H1 (cell line): ENCODE measurements at regions not wholly inside any gene's neighbourhood (a gene's known extent, or its start where the extent isn't known, plus 50 kb on each side); places are given as distances from the start of the nearest gene placed in this dataset.

Experiments
- CTCF ChIA-PET: fragments of 300-600 bp; sonication (Branson Sonifier 250); formaldehyde crosslinking; loops from one replicate; lab custom pipeline; 2021; ENCODE audit not compliant: partially characterized antibody; lab: Charles Lee
- POLR2A ChIA-PET: fragments of 300-600 bp; sonication (Branson Sonifier 250); formaldehyde crosslinking; loops from one replicate; lab custom pipeline; 2021; ENCODE audit warnings: inconsistent platforms; ENCODE audit not compliant: partially characterized antibody; lab: Charles Lee
- DNase-seq, 2 experiments: peaks; one replicate each; pipeline versions ENCODE4 v3.0.0 to v3.0.0-alpha.2; 2010 to 2022; ENCODE audit warnings: low spot score in 2 of 2, low read depth in 1 of 2, mixed read lengths in 1 of 2
- FAIRE-seq: peaks from 2 replicates; lab custom pipeline; 2011; peaks lifted over from hg19 to GRCh38; lab: Jason Lieb, UNC
- H2AFZ ChIP-seq: 2 replicates; pipeline ENCODE4 v1.8.1; 2012; ENCODE audit warnings: low read length, inconsistent platforms
- H2AK5ac ChIP-seq: 2 replicates; pipeline ENCODE4 v1.6.1; 2013; ENCODE audit warnings: low read depth, low read length
- H2BK120ac ChIP-seq: replicated peaks from 2 replicates; pipeline ENCODE3; 2013; ENCODE audit warnings: low read depth, low read length, inconsistent platforms
- H2BK12ac ChIP-seq: 2 replicates; pipeline ENCODE4 v1.6.1; 2013; ENCODE audit warnings: low read depth, low read length
- H2BK15ac ChIP-seq: 2 replicates; pipeline ENCODE4 v1.6.1; 2013; ENCODE audit warnings: low read length
- H2BK20ac ChIP-seq: 2 replicates; pipeline ENCODE4 v1.6.1; 2013; ENCODE audit warnings: low read length
- H2BK5ac ChIP-seq: 2 replicates; pipeline ENCODE4 v1.6.1; 2013; ENCODE audit warnings: low read depth, low read length
- H3K14ac ChIP-seq: 2 replicates; pipeline ENCODE4 v1.6.1; 2013; ENCODE audit warnings: inconsistent platforms; ENCODE audit not compliant: insufficient read length
- H3K18ac ChIP-seq: 2 replicates; pipeline ENCODE4 v1.6.1; 2013; ENCODE audit warnings: low read length; ENCODE audit errors: extremely low read depth
- H3K23ac ChIP-seq: 2 replicates; pipeline ENCODE4 v1.6.1; 2013; ENCODE audit warnings: inconsistent platforms; ENCODE audit not compliant: insufficient read length
- H3K23me2 ChIP-seq: 2 replicates; pipeline ENCODE4 v1.6.1; 2013; ENCODE audit warnings: low read depth, low read length
- H3K27ac ChIP-seq: 2 replicates; pipeline ENCODE4 v1.6.1; 2011; ENCODE audit warnings: low read depth, low read length, inconsistent platforms
- H3K27me3 ChIP-seq, 4 experiments: replicated peaks in 1 of 4; 1 replicate in 1 of 4; 2 replicates in 3 of 4; pipeline versions ENCODE4 v1.6.1 to v1.8.1; 2011 to 2013; ENCODE audit warnings: low read length in 3 of 4, mild to moderate bottlenecking in 3 of 4, inconsistent platforms in 2 of 4, mixed read lengths in 2 of 4, moderate library complexity in 1 of 4; ENCODE audit not compliant: control insufficient read depth in 3 of 4, insufficient read depth in 3 of 4; ENCODE audit errors: extremely low read depth in 1 of 4
- H3K36me3 ChIP-seq, 4 experiments: 2 replicates each; pipeline versions ENCODE4 v1.6.1 to v1.8.1; 2011 to 2013; ENCODE audit warnings: mild to moderate bottlenecking in 4 of 4, low read length in 3 of 4, moderate library complexity in 2 of 4, control low read depth in 1 of 4, inconsistent platforms in 1 of 4; ENCODE audit not compliant: insufficient read depth in 4 of 4, control insufficient read depth in 2 of 4
- H3K4ac ChIP-seq: replicated peaks from 2 replicates; pipeline ENCODE3; 2013; ENCODE audit warnings: low read length, low read depth, mixed read lengths, inconsistent platforms; ENCODE audit not compliant: insufficient read length
- H3K4me1 ChIP-seq, 4 experiments: replicated peaks in 1 of 4; 1 replicate in 1 of 4; 2 replicates in 3 of 4; pipeline versions ENCODE4 v1.6.1 to v1.8.1; 2011 to 2013; ENCODE audit warnings: low read length in 3 of 4, inconsistent platforms in 2 of 4, mixed read lengths in 1 of 4; ENCODE audit not compliant: insufficient read depth in 4 of 4, control insufficient read depth in 3 of 4
- H3K4me2 ChIP-seq, 2 experiments: 2 replicates each; pipeline versions ENCODE4 v1.6.1 to v1.8.1; 2011 to 2013; ENCODE audit warnings: low read depth in 2 of 2, low read length in 2 of 2, control low read depth in 1 of 2, inconsistent platforms in 1 of 2, mild to moderate bottlenecking in 1 of 2; ENCODE audit not compliant: insufficient read depth in 1 of 2
- H3K4me3 ChIP-seq, 4 experiments: fragments of 200-600, 300-600 bp in 1 of 4; sonication (generic), shearing (Covaris generic), sonication (Bioruptor Twin) in 1 of 4; 2 replicates each; pipeline versions ENCODE4 v1.5.1 to v1.8.1; 2011 to 2016; ENCODE audit warnings: low read length in 4 of 4, low read depth in 3 of 4, control low read depth in 2 of 4, inconsistent platforms in 2 of 4, mild to moderate bottlenecking in 2 of 4, mixed read lengths in 1 of 4, moderate library complexity in 1 of 4; ENCODE audit not compliant: insufficient read depth in 2 of 4; ENCODE audit errors: extremely low read depth in 1 of 4
- H3K56ac ChIP-seq: replicated peaks from 2 replicates; pipeline ENCODE3; 2013; ENCODE audit warnings: low read depth, mild to moderate bottlenecking, mixed read lengths, low read length, inconsistent platforms; ENCODE audit not compliant: insufficient read length
- H3K79me1 ChIP-seq: 2 replicates; pipeline ENCODE4 v1.6.1; 2013; ENCODE audit warnings: low read depth, low read length, control low read depth
- H3K79me2 ChIP-seq, 2 experiments: 2 replicates each; pipeline versions ENCODE4 v1.6.1 to v1.8.1; 2012 to 2013; ENCODE audit warnings: low read length in 2 of 2, mild to moderate bottlenecking in 2 of 2, inconsistent platforms in 1 of 2; ENCODE audit not compliant: insufficient read depth in 2 of 2, control insufficient read depth in 1 of 2
- H3K9ac ChIP-seq, 4 experiments: replicated peaks in 1 of 4; 1 replicate in 1 of 4; 2 replicates in 3 of 4; pipeline versions ENCODE4 v1.6.1 to v1.8.1; 2011 to 2013; ENCODE audit warnings: low read depth in 3 of 4, low read length in 3 of 4, control low read depth in 2 of 4, mild to moderate bottlenecking in 2 of 4, moderate library complexity in 2 of 4, inconsistent platforms in 1 of 4; ENCODE audit errors: extremely low read depth in 1 of 4
- H3K9me3 ChIP-seq, 2 experiments: 2 replicates each; pipeline versions ENCODE4 v1.6.1 to v1.8.1; 2012 to 2013; ENCODE audit warnings: mild to moderate bottlenecking in 2 of 2, moderate library complexity in 2 of 2, control low read depth in 1 of 2, inconsistent platforms in 1 of 2, low read depth in 1 of 2, low read length in 1 of 2, mixed read lengths in 1 of 2; ENCODE audit not compliant: insufficient read depth in 2 of 2
- H4K20me1 ChIP-seq, 2 experiments: replicated peaks in 1 of 2; 2 replicates each; pipeline versions ENCODE3 to v1.8.1; 2011 to 2013; ENCODE audit warnings: inconsistent platforms in 2 of 2, low read length in 2 of 2, mild to moderate bottlenecking in 1 of 2; ENCODE audit not compliant: insufficient read depth in 2 of 2, control insufficient read depth in 1 of 2
- H4K5ac ChIP-seq: 2 replicates; pipeline ENCODE4 v1.6.1; 2013; ENCODE audit warnings: low read length, low read depth, mixed read lengths, inconsistent platforms; ENCODE audit not compliant: insufficient read length
- H4K8ac ChIP-seq: 2 replicates; pipeline ENCODE4 v1.8.0; 2013; ENCODE audit warnings: mild to moderate bottlenecking, moderate library complexity, low read length, inconsistent platforms; ENCODE audit not compliant: insufficient read depth; ENCODE audit errors: extremely low read depth
- H4K91ac ChIP-seq: replicated peaks from 2 replicates; pipeline ENCODE3; 2013; ENCODE audit warnings: low read length, mixed read lengths, inconsistent platforms; ENCODE audit not compliant: insufficient read length
- CTBP2 ChIP-seq: IDR thresholded peaks from 2 replicates; pipeline ENCODE4 v1.7.0; 2011; ENCODE audit warnings: borderline replicate concordance, mild to moderate bottlenecking, moderate library complexity, mixed read lengths, low read length; ENCODE audit not compliant: insufficient read depth, insufficient read length
- EZH2 ChIP-seq: fragments of 200-600 bp; sonication (generic); IDR thresholded peaks from 2 replicates; pipeline ENCODE4 v1.7.1; 2012; ENCODE audit warnings: low read depth, mild to moderate bottlenecking, moderate library complexity, low read length, inconsistent platforms; ENCODE audit not compliant: severe bottlenecking
- FOSL1 ChIP-seq: IDR thresholded peaks from 2 replicates; pipeline ENCODE4 v1.6.1; 2011; ENCODE audit warnings: mild to moderate bottlenecking, low read depth, low read length, moderate library complexity; ENCODE audit not compliant: insufficient read depth
- JUND ChIP-seq: IDR thresholded peaks from 2 replicates; pipeline ENCODE4 v1.6.1; 2011; ENCODE audit warnings: mild to moderate bottlenecking, improper control_type of control experiment, low read length
- SP2 ChIP-seq: IDR thresholded peaks from 2 replicates; pipeline ENCODE4 v1.6.1; 2012; ENCODE audit warnings: mild to moderate bottlenecking, low read length, inconsistent platforms
- USF2 ChIP-seq: IDR thresholded peaks from 2 replicates; pipeline ENCODE4 v1.6.1; 2011; ENCODE audit warnings: low read length, improper control_type of control experiment
- WGBS, 2 experiments: shearing (Covaris generic) in 1 of 2; methylation state at CpG; one replicate each; pipeline versions ENCODE4 v1.1.6 to v1.1.7; 2013 to 2015; ENCODE audit warnings: low lambda C conversion rate in 2 of 2, mixed read lengths in 2 of 2, inconsistent platforms in 1 of 2, low coverage in 1 of 2, missing lambda C conversion rate in 1 of 2; ENCODE audit not compliant: insufficient replicate concordance in 2 of 2, insufficient coverage in 1 of 2, insufficient read length in 1 of 2; ENCODE audit errors: extremely low coverage in 1 of 2, missing lambda C conversion rate in 1 of 2; 5-methylcytosine and 5-hydroxymethylcytosine counted together

- 84% methylated on average over 9 of the region's 9 CpGs; no CpG with 5 or more reads in 1 of the 2 experiments for WGBS, 2 experiments
- Histone ChIP-seq H3K4ac (no peak overlapping the region), H3K4me3 (no peak overlapping the region), H4K5ac (no peak overlapping the region), H3K4me1 (peaks cover 0 to 4% (median 0%) of the 10 kb centered on the region in 4 experiments; a peak in 1 of 7 replicates), H2AFZ (no peak overlapping the region), H3K56ac (no peak overlapping the region), H3K79me1 (no peaks in the 10 kb centered on the region), H3K23ac (no peak overlapping the region), H4K8ac (no peak overlapping the region), H2BK12ac (no peak overlapping the region), H3K14ac (no peak overlapping the region), H2BK5ac (no peak overlapping the region), H3K79me2 (no peaks in the 10 kb centered on the region), H3K9me3 (no peaks in the 10 kb centered on the region), H4K91ac (no peak overlapping the region), H2BK120ac (no peak overlapping the region), H3K27ac (no peak overlapping the region), H3K18ac (no peak overlapping the region), H3K27me3 (no peaks in the 10 kb centered on the region), H4K20me1 (peaks cover 0 to 1% of the 10 kb centered on the region in 2 experiments), H2AK5ac (no peak overlapping the region), H3K4me2 (no peak overlapping the region), H2BK20ac (no peak overlapping the region), H3K23me2 (no peaks in the 10 kb centered on the region), H3K36me3 (no peaks in the 10 kb centered on the region), H3K9ac (no peak overlapping the region), H2BK15ac (no peak overlapping the region)
- ChIA-PET POLR2A (no interaction called here), CTCF (no interaction called here)
- TF ChIP-seq EZH2 = no peak
- no peak for TF ChIP-seq CTBP2
- no peak for TF ChIP-seq SP2
- no peak for TF ChIP-seq USF2
- no peak for TF ChIP-seq JUND
- TF ChIP-seq FOSL1 = no peak
- no peak for FAIRE-seq
- DNase-seq = no peak
Measured at GRCh38 chr9:111107141-111107540, 68.9 kb upstream of the LPAR1 start.
